Epithelial cell of proximal tubule (primary cell): ENCODE measurements at regions not wholly inside any gene's neighbourhood (a gene's known extent, or its start where the extent isn't known, plus 50 kb on each side); places are given as distances from the start of the nearest gene placed in this dataset.
"Not testable (repeated sequence)": the region's sequence is repeated elsewhere in the genome, so short reads cannot be mapped to it uniquely, and the experiment has no call there.

ENCODE experiments used
- DNase-seq: peaks from one replicate; pipeline ENCODE4 v3.0.0-alpha.2; 2011; ENCODE audit warnings: low read depth
- H3K4me3 ChIP-seq: 2 replicates; pipeline ENCODE4 v1.5.1; 2011; ENCODE audit warnings: low read depth, mild to moderate bottlenecking, low read length
- CTCF ChIP-seq: conservative IDR thresholded peaks from 2 replicates; pipeline ENCODE4 v1.5.1; 2012; ENCODE audit warnings: low read depth, mild to moderate bottlenecking, low read length

DNA sequence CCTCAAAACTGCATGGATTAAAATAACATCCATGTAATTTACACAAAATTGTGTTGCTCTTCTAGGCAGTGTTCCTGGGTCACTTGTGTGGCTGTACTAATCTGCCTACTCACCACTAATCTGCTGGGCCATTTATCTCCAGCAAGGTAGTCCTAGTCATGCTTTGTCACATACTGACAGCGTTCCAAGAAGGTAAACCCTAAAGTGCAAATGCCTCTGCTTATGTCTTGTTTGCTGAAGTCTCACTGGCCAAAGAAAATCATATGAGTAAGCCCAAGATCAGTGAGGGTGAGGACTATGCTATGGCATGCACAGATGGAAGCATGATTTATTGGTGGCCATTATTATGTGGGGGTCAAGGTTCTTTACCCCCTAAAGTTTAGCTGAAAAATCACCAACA, 630.2 kb upstream of the LUZP2 start:
- TF ChIP-seq CTCF, result no peak
- no peak overlapping the region for H3K4me3 ChIP-seq
- no peak for DNase-seq

GRCh38 chr11:23869671-23870070, 627.2 kb upstream of the LUZP2 start:
- no peak overlapping the region for H3K4me3 ChIP-seq
- no peak for TF ChIP-seq CTCF
- DNase-seq, result no peak

GRCh38 chr11:23873406-23873805, 623.4 kb upstream of the LUZP2 start:
- TF ChIP-seq CTCF, result no peak
- DNase-seq, result no peak
- no peak overlapping the region for H3K4me3 ChIP-seq

GRCh38 chr11:23875176-23875850, 621.5 kb upstream of the LUZP2 start:
- DNase-seq, result no peak
- TF ChIP-seq CTCF, result no peak
- H3K4me3 ChIP-seq, result no peak overlapping the region

DNA sequence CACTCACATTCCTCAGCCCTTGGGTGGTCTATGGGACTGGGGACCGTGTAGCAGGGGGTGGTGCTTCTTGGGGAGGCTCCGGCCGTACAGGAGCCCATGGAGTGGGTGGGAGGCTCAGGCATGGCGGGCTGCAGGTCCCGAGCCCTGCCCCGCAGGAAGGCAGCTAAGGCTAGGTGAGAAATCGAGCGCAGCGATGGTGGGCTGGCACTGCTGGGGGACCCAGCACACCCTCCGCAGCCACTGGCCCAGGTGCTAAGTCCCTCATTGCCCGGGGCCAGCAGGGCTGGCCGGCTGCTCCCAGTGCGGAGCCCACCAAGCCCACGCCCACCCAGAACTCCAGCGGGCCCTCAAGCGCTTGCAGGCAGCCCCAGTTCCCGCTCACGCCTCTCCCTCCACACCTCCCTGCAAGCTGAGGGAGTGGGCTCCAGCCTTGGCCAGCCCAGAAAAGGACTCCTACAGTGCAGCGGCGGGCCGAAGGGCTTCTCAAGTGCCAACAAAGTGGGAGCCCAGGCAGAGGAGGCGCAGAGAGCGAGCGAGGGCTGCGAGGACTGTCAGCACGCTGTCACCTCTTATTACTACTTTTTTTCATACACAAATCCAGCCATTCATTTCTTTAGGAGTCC, 613.3 kb upstream of the LUZP2 start:
- not testable (repeated sequence) for H3K4me3 ChIP-seq, DNase-seq

GRCh38 chr11:23884341-23884740, 612.5 kb upstream of the LUZP2 start:
- DNase-seq, result no peak
- TF ChIP-seq CTCF, result no peak

DNA sequence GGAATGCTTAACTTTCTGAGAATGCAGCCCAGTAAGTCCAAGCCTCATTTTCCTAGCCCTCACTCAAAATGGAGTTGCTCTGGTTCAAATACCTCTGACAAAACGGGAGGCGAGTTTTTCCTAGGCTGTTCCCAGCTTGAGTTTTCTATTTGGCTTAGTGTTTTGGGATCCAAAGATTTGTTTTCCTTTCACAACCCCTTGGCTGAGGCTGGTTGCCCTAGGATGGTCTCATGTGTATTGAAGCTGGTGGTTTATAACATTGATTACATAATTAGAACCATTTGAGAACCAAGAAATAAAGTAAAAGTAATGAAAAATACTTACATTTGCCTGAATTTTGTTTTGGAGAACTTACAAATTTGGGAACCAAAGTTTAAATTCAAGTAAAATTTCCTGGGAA, 611.1 kb upstream of the LUZP2 start:
- H3K4me3 ChIP-seq, result no peak overlapping the region
- no peak for TF ChIP-seq CTCF
- DNase-seq, result no peak

More at GRCh38 chr11:23884341-23884740, 612.5 kb upstream of the LUZP2 start:
- H3K4me3 ChIP-seq, result no peak overlapping the region

DNA sequence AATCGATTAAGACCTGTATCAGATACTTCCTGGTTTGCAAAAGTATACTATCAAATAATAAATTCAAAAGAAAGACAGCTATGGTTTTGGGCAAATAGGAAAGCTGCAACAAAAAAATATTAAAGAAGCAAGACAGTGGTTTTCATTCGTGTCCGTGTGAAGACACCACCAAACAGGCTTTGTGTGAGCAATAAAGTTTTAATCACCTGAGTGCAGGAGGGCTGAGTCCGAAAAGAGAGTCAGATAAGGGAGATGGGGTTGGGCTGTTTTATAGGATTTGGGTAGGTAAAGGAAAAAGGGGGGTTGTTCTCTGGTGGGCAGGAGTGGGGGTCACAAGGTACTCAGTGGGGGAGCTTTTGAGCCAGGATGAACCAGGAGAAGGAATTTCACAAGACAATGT, 609.7 kb upstream of the LUZP2 start:
- H3K4me3 ChIP-seq, result not testable (repeated sequence)

More for the DNA sequence above, 609.7 kb upstream of the LUZP2 start:
- DNase-seq, result not testable (repeated sequence)
